B cell (primary cell): ENCODE measurements at regions not wholly inside any gene's neighbourhood (a gene's known extent, or its start where the extent isn't known, plus 50 kb on each side); places are given as distances from the start of the nearest gene placed in this dataset.

ENCODE experiments used
- ATAC-seq: fragments of 200-7000 bp; cut with Tn5 transposase; one replicate; pipeline ENCODE4 v1.10.0; 2021; ENCODE audit warnings: low read depth, mild to moderate bottlenecking, moderate number of reproducible peaks, moderate library complexity
- CTCF ChIA-PET: fragments of 350-600 bp; sonication (Branson Sonifier 250); formaldehyde crosslinking; loops from one replicate; lab custom pipeline; 2021; ENCODE audit warnings: antibody characterized with exemption, inconsistent platforms; lab: Charles Lee
- POLR2A ChIA-PET: fragments of 350-600 bp; sonication (Branson Sonifier 250); formaldehyde crosslinking; loops from one replicate; lab custom pipeline; 2021; ENCODE audit warnings: antibody characterized with exemption; lab: Charles Lee
- DNase-seq: peaks from one replicate; pipeline ENCODE4 v3.0.0; 2013
- H2AFZ ChIP-seq: 2 replicates; pipeline ENCODE4 v1.6.1; 2012; ENCODE audit warnings: mild to moderate bottlenecking, low read depth, low read length; ENCODE audit not compliant: insufficient read depth, poor library complexity, severe bottlenecking
- H3K27ac ChIP-seq, 2 donors: 1 replicate in 1 of 2; 2 replicates in 1 of 2; pipeline ENCODE4 v1.5.1; 2012 to 2013; ENCODE audit warnings: low read length in 2 of 2, mild to moderate bottlenecking in 2 of 2, moderate library complexity in 1 of 2
- H3K27me3 ChIP-seq, 4 experiments: fragments of 200-600 bp in 1 of 4; sonication (generic) in 1 of 4; replicated peaks in 1 of 4; 1 replicate in 2 of 4; 2 replicates in 2 of 4; pipeline versions ENCODE4 v1.6.1 to v1.7.0; 2013 to 2016; ENCODE audit warnings: low read length in 3 of 4, mild to moderate bottlenecking in 2 of 4, mixed read lengths in 1 of 4, moderate library complexity in 1 of 4; ENCODE audit not compliant: insufficient read depth in 4 of 4, control insufficient read depth in 3 of 4; ENCODE audit errors: control extremely low read depth in 1 of 4
- H3K36me3 ChIP-seq, 2 experiments: replicated peaks in 1 of 2; 1 replicate in 1 of 2; 2 replicates in 1 of 2; pipeline versions ENCODE4 v1.6.1 to v1.7.1; 2013; ENCODE audit warnings: low read length in 1 of 2; ENCODE audit not compliant: insufficient read depth in 2 of 2, control insufficient read depth in 1 of 2; ENCODE audit errors: control extremely low read depth in 1 of 2, extremely low read depth in 1 of 2
- H3K4me1 ChIP-seq, 2 donors: fragments of 200-600 bp in 1 of 2; sonication (generic) in 1 of 2; 1 replicate in 1 of 2; 2 replicates in 1 of 2; pipeline versions ENCODE4 v1.5.1 to v1.6.1; 2013 to 2017; ENCODE audit warnings: low read length in 2 of 2; ENCODE audit not compliant: control insufficient read depth in 2 of 2, insufficient read depth in 2 of 2
- H3K4me2 ChIP-seq: replicated peaks from 2 replicates; pipeline ENCODE3; 2012; ENCODE audit warnings: mild to moderate bottlenecking, low read depth, low read length; ENCODE audit not compliant: poor library complexity, severe bottlenecking
- H3K4me3 ChIP-seq, 5 experiments: fragments of 200-600 bp in 1 of 5; sonication (generic) in 1 of 5; 1 replicate in 3 of 5; 2 replicates in 2 of 5; pipeline versions ENCODE4 v1.5.1 to v1.7.0; 2011 to 2016; ENCODE audit warnings: low read length in 4 of 5, mild to moderate bottlenecking in 4 of 5, low read depth in 2 of 5, control low read depth in 1 of 5, moderate library complexity in 1 of 5; ENCODE audit not compliant: insufficient read depth in 1 of 5; ENCODE audit errors: control extremely low read depth in 1 of 5, extremely low read depth in 1 of 5
- H3K79me2 ChIP-seq: fragments of 200-600 bp; sonication (generic); one replicate; pipeline ENCODE4 v1.6.0; 2016; ENCODE audit warnings: low read length; ENCODE audit not compliant: control insufficient read depth, insufficient read depth
- H3K9ac ChIP-seq: fragments of 200-600 bp; sonication (generic); 2 replicates; pipeline ENCODE4 v1.6.1; 2017; ENCODE audit warnings: mild to moderate bottlenecking, low read length, moderate library complexity
- H3K9me3 ChIP-seq, 3 donors: one replicate each; pipeline versions ENCODE4 v1.6.1 to v1.7.1; 2013; ENCODE audit warnings: low read length in 2 of 3; ENCODE audit not compliant: control insufficient read depth in 2 of 3, insufficient read depth in 1 of 3; ENCODE audit errors: control extremely low read depth in 1 of 3
- H4K20me1 ChIP-seq: 2 replicates; pipeline ENCODE4 v1.6.0; 2012; ENCODE audit warnings: mild to moderate bottlenecking, low read length; ENCODE audit not compliant: insufficient read depth, control insufficient read depth, poor library complexity, severe bottlenecking
- H3K27ac Mint-ChIP-seq: one replicate; pipeline ENCODE4 v1.8.0; 2021; ENCODE audit warnings: mixed read lengths
- H3K27me3 Mint-ChIP-seq: one replicate; pipeline ENCODE4 v1.8.0; 2021; ENCODE audit warnings: mixed read lengths
- H3K4me1 Mint-ChIP-seq: one replicate; pipeline ENCODE4 v1.8.0; 2021; ENCODE audit warnings: mixed read lengths
- H3K4me3 Mint-ChIP-seq: one replicate; pipeline ENCODE4 v1.8.0; 2021; ENCODE audit warnings: mixed read lengths
- H3K9me3 Mint-ChIP-seq: one replicate; pipeline ENCODE4 v1.8.0; 2022; ENCODE audit warnings: mixed read lengths; ENCODE audit not compliant: insufficient read depth
- CTCF ChIP-seq: fragments of 200-600 bp; IDR thresholded peaks from one replicate; pipeline ENCODE4 v1.8.0; 2022; ENCODE audit warnings: antibody characterized with exemption, mild to moderate bottlenecking
- EZH2 ChIP-seq: IDR thresholded peaks from 2 replicates; pipeline ENCODE4 v1.6.1; 2012; ENCODE audit warnings: borderline replicate concordance, low read depth, mild to moderate bottlenecking, moderate library complexity, low read length; ENCODE audit not compliant: insufficient read depth, poor library complexity, severe bottlenecking
- WGBS: methylation state at CpG from one replicate; pipeline ENCODE4 v1.1.5; 2013; ENCODE audit warnings: missing lambda C conversion rate; ENCODE audit not compliant: insufficient coverage; 5-methylcytosine and 5-hydroxymethylcytosine counted together
- intact Hi-C: fragments of 100-400 bp; cut with micrococcal nuclease; formaldehyde crosslinking; loops from one replicate; pipeline ENCODE4 v1.10.0; 2022

GRCh38 chr3:115369021-115369420, 221.9 kb upstream of the ZBTB20 start:
- H3K27me3 ChIP-seq: no peaks in the 10 kb centered on the region
- H3K4me3 ChIP-seq: no peak overlapping the region
- no peaks in the 10 kb centered on the region for H3K79me2 ChIP-seq
- H3K4me2 ChIP-seq: no peak overlapping the region
- H3K36me3 ChIP-seq: no peaks in the 10 kb centered on the region
- H2AFZ ChIP-seq: no peak overlapping the region
- H3K4me3 Mint-ChIP-seq: no peak overlapping the region
- ATAC-seq (no peak), DNase-seq (no peak)
- no peak overlapping the region for H3K27ac ChIP-seq
- peaks cover 8% of the 10 kb centered on the region for H3K9me3 Mint-ChIP-seq
- no peak overlapping the region for H3K9ac ChIP-seq
- H3K4me1 Mint-ChIP-seq: no peaks in the 10 kb centered on the region
- H4K20me1 ChIP-seq: no peaks in the 10 kb centered on the region
- no peaks in the 10 kb centered on the region for H3K27me3 Mint-ChIP-seq
- POLR2A ChIA-PET: no interaction called here
- CTCF ChIA-PET: no interaction called here
- H3K27ac Mint-ChIP-seq: no peak overlapping the region
- WGBS: no CpG with 5 or more reads among the region's 1 CpG
- no peaks in the 10 kb centered on the region for H3K4me1 ChIP-seq
- TF ChIP-seq CTCF: no peak
- no peak for TF ChIP-seq EZH2
- intact Hi-C loops: no loop called here
- H3K9me3 ChIP-seq: no peaks in the 10 kb centered on the region

DNA sequence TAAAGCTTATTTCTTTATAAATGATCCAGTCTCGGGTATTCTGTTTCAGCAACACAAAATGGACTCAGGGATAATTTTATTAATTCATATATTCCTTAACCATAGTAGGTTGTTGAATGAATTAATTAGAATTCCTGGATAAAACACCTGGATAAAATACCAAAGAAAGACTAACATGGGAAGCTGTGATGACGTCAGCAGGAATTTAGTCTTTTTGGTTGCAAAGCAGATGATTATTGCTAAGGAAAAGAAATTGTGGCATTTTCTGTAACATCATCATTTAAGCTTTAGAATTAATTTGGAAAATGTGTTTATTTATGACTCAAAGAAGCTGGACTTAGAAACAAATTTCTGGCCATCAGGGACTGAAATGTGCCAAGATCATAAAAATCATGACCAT, 228.3 kb upstream of the ZBTB20 start:
- ChIA-PET CTCF (no interaction called here), POLR2A (no interaction called here)
- H3K9me3 ChIP-seq: no peaks in the 10 kb centered on the region
- no peaks in the 10 kb centered on the region for H3K27me3 Mint-ChIP-seq
- no peak overlapping the region for H2AFZ ChIP-seq
- no peaks in the 10 kb centered on the region for H4K20me1 ChIP-seq
- H3K79me2 ChIP-seq: no peaks in the 10 kb centered on the region
- WGBS: no CpG with 5 or more reads among the region's 2 CpGs
- intact Hi-C loops: no loop called here
- DNase-seq (no peak), ATAC-seq (no peak)
- H3K27ac ChIP-seq: no peak overlapping the region
- no peak overlapping the region for H3K4me2 ChIP-seq
- H3K9me3 Mint-ChIP-seq: no peaks in the 10 kb centered on the region
- no peak overlapping the region for H3K27ac Mint-ChIP-seq
- no peak for TF ChIP-seq EZH2
- no peak for TF ChIP-seq CTCF
- no peaks in the 10 kb centered on the region for H3K36me3 ChIP-seq
- H3K4me3 ChIP-seq: no peak overlapping the region
- H3K27me3 ChIP-seq: no peaks in the 10 kb centered on the region
- no peak overlapping the region for H3K4me3 Mint-ChIP-seq
- H3K4me1 ChIP-seq: no peaks in the 10 kb centered on the region
- no peaks in the 10 kb centered on the region for H3K4me1 Mint-ChIP-seq
- no peak overlapping the region for H3K9ac ChIP-seq
